ENCODE measurements at regions not wholly inside any gene's neighbourhood (a gene's known extent, or its start where the extent isn't known, plus 50 kb on each side); places are given as distances from the start of the nearest gene placed in this dataset.

DNA sequence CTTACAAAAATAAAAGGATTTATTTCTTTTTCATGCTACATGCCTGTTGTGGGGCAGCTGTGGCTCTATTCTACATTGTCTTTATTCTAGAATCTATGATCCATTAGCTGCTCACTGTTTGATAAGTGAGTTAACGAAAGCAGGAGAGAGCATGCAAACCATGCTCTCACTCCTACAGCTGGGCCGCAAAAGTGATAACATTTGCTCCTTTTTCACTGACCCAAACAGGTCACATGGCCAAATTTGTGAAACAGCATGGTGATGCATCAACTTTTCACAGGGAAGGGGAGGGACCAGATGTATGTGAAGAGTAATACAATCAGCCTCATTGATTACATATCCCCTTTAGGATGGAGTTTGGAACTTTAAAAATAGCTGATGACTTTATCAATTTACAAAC is 456.9 kb upstream of the SYT1 start:
- Mint-ChIP-seq H3K4me3 (ENCODE audit: unreplicated experiment) (no peak overlapping the region), H3K36me3 (ENCODE audit: low read depth) (no peaks in the 10 kb centered on the region), H3K4me1 (ENCODE audit: low read depth) (peaks cover 19% of the 10 kb centered on the region), H3K9me3 (ENCODE audit: low read depth) (peaks cover 3% of the 10 kb centered on the region), H3K27ac (ENCODE audit: unreplicated experiment) (no peak overlapping the region), H3K27me3 (ENCODE audit: low read depth) (no peaks in the 10 kb centered on the region)
- TF ChIP-seq, protein P1, sequence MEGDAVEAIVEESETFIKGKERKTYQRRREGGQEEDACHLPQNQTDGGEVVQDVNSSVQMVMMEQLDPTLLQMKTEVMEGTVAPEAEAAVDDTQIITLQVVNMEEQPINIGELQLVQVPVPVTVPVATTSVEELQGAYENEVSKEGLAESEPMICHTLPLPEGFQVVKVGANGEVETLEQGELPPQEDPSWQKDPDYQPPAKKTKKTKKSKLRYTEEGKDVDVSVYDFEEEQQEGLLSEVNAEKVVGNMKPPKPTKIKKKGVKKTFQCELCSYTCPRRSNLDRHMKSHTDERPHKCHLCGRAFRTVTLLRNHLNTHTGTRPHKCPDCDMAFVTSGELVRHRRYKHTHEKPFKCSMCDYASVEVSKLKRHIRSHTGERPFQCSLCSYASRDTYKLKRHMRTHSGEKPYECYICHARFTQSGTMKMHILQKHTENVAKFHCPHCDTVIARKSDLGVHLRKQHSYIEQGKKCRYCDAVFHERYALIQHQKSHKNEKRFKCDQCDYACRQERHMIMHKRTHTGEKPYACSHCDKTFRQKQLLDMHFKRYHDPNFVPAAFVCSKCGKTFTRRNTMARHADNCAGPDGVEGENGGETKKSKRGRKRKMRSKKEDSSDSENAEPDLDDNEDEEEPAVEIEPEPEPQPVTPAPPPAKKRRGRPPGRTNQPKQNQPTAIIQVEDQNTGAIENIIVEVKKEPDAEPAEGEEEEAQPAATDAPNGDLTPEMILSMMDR (IDR thresholded peaks at IDR 0.05), result no peak
- DNase-seq (ENCODE audit: low spot score), result no peak

DNA sequence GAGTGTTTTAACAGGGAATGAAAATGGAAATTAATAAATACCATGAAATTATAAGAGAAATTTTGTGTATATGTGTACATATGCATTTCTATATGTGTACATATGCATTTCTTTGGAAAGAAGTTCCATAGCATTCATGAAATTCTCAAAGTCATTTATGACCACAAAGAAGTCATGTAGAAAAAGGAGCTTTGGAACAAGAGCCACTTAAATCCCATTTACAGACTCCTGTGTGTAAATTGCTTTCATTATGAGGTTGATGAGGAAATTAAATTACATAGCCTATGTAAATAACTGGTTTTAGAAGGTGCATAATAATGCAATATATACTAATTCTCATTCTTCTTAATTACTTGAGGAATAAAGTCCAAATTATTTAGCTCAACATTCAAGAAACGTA is 450.5 kb upstream of the SYT1 start:
- Mint-ChIP-seq H3K36me3 (ENCODE audit: low read depth) (no peaks in the 10 kb centered on the region), H3K27ac (ENCODE audit: unreplicated experiment) (no peak overlapping the region), H3K27me3 (ENCODE audit: low read depth) (peaks cover 15% of the 10 kb centered on the region), H3K4me1 (ENCODE audit: low read depth) (no peaks in the 10 kb centered on the region), H3K9me3 (ENCODE audit: low read depth) (peaks cover 3% of the 10 kb centered on the region), H3K4me3 (ENCODE audit: unreplicated experiment) (no peak overlapping the region)
- TF ChIP-seq, protein P1 (IDR thresholded peaks at IDR 0.05), result no peak
- no peak for DNase-seq (ENCODE audit: low spot score)

DNA sequence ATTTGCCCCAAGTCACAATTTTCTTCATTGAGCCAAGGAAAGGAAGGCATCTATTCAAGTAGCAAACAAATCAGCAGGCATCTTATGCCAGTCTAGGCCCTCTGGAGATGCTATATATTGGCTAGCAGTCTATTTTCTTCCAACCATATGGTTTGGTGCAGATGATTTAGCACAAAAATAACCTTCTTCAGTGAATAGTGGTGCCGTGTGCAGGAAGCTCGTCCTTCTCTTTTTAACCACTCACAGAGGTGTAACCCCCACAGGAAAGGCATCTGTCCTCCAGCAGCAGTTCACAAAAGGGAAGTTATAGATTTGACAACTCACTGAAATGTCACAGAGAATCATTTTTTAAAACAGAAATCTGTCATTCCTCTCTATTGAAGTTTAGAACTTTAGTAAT is 445.7 kb upstream of the SYT1 start:
- no peak overlapping the region for H3K27ac Mint-ChIP-seq (ENCODE audit: unreplicated experiment)
- TF ChIP-seq, protein P1 (IDR thresholded peaks at IDR 0.05), result no peak
- no peaks in the 10 kb centered on the region for H3K4me1 Mint-ChIP-seq (ENCODE audit: low read depth)
- no peaks in the 10 kb centered on the region for H3K36me3 Mint-ChIP-seq (ENCODE audit: low read depth)
- H3K4me3 Mint-ChIP-seq (ENCODE audit: unreplicated experiment), result no peak overlapping the region
- DNase-seq (ENCODE audit: low spot score), result no peak
- H3K9me3 Mint-ChIP-seq (ENCODE audit: low read depth), result no peaks in the 10 kb centered on the region
- H3K27me3 Mint-ChIP-seq (ENCODE audit: low read depth), result peaks cover 28% of the 10 kb centered on the region

- H3K36me3 Mint-ChIP-seq (ENCODE audit: low read depth), result no peaks in the 10 kb centered on the region
- H3K27me3 Mint-ChIP-seq (ENCODE audit: low read depth), result peaks cover 26% of the 10 kb centered on the region
- TF ChIP-seq, protein P1 (IDR thresholded peaks at IDR 0.05), result no peak
- H3K4me3 Mint-ChIP-seq (ENCODE audit: unreplicated experiment), result no peak overlapping the region
- H3K9me3 Mint-ChIP-seq (ENCODE audit: low read depth), result no peaks in the 10 kb centered on the region
- H3K27ac Mint-ChIP-seq (ENCODE audit: unreplicated experiment), result no peak overlapping the region
- no peaks in the 10 kb centered on the region for H3K4me1 Mint-ChIP-seq (ENCODE audit: low read depth)
- no peak for DNase-seq (ENCODE audit: low spot score)
These were observed 445.1 kb upstream of the SYT1 start for GRCh38 chr12:78419513-78419912.

- Mint-ChIP-seq H3K36me3 (ENCODE audit: low read depth) (no peaks in the 10 kb centered on the region), H3K27ac (ENCODE audit: unreplicated experiment) (no peak overlapping the region), H3K4me3 (ENCODE audit: unreplicated experiment) (no peak overlapping the region), H3K27me3 (ENCODE audit: low read depth) (peaks cover 19% of the 10 kb centered on the region), H3K9me3 (ENCODE audit: low read depth) (no peaks in the 10 kb centered on the region), H3K4me1 (ENCODE audit: low read depth) (no peaks in the 10 kb centered on the region)
- no peak for DNase-seq (ENCODE audit: low spot score)
- TF ChIP-seq, protein P1 (IDR thresholded peaks at IDR 0.05), result no peak
These were observed 443.6 kb upstream of the SYT1 start for GRCh38 chr12:78420991-78421390.

All from chondrocyte (in vitro differentiated cells).